Skin epidermis (tissue), 12 donors: ENCODE measurements at regions not wholly inside any gene's neighbourhood (a gene's known extent, or its start where the extent isn't known, plus 50 kb on each side); places are given as distances from the start of the nearest gene placed in this dataset.
"Not testable (repeated sequence)": the region's sequence is repeated elsewhere in the genome, so short reads cannot be mapped to it uniquely, and the experiment has no call there.

Experiments used
- H3K27ac ChIP-seq, 21 experiments: fragments of 200-600 bp; sonication (generic) in 11 of 21; one replicate each; pipeline ENCODE4 v1.5.0; 2020; ENCODE audit warnings: mild to moderate bottlenecking in 3 of 21, inconsistent platforms in 2 of 21, moderate library complexity in 2 of 21
- H3K4me3 ChIP-seq, 7 experiments: fragments of 200-600 bp; sonication (generic) in 2 of 7; one replicate each; pipeline ENCODE4 v1.5.0; 2020; ENCODE audit warnings: inconsistent platforms in 2 of 7, mild to moderate bottlenecking in 2 of 7, moderate library complexity in 1 of 7

- no peak overlapping the region for H3K27ac ChIP-seq
Measured at GRCh38 chr13:110808138-110808537, 94.6 kb downstream of the ING1 start.

DNA sequence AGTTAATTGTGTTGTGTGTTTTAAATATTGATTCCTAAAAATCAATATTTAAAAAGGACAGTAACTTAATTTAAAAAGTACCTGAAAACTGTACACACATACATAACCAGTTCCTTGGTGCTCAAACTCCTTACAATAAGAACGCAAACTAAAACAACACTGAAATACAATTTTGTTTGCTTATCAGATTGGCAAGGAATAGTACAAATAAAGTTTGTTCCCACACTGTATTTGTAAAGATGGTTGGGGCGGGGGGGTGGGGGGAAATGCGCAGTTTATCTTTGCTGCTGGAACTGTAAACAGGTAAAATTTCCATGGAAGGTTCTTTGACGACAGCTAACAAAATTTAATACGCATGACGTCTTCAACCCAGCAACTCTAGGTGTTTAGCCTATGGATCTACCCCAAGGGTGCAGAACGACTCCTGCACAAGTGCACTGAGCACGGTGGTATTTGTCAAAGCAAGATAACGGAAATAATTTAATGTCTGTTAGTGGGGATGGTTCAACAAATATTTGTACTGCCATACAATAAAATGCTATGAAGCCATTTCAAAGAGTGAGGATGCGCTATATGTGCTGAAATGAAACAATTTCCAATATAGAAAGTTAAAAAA is 96.5 kb downstream of the ING1 start:
- Histone ChIP-seq H3K27ac (no peak overlapping the region), H3K4me3 (no peak overlapping the region)

More at GRCh38 chr13:110808138-110808537, 94.6 kb downstream of the ING1 start:
- H3K4me3 ChIP-seq, result no peak overlapping the region

GRCh38 chr13:110811008-110811720 is 97.7 kb downstream of the ING1 start:
- Histone ChIP-seq H3K4me3 (no peak overlapping the region), H3K27ac (no peak overlapping the region)

DNA sequence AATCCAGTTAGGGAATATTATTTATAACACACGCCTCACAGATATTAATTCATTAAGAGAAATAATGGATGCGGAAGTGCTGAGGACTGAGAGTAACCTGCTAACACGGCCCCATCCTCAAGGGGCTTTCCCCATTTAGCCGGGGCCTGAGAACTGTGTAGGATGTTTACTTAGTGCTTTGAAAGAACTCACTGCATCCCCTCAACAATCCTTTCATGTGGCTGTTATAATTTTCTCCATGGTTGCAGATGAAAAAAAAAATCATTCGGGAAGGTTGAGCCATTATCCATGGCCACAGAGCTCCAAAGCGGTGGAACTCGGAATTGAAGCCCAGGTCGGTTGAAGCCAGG is 98.2 kb downstream of the ING1 start:
- H3K27ac ChIP-seq, result no peak overlapping the region
- H3K4me3 ChIP-seq, result no peak overlapping the region

DNA sequence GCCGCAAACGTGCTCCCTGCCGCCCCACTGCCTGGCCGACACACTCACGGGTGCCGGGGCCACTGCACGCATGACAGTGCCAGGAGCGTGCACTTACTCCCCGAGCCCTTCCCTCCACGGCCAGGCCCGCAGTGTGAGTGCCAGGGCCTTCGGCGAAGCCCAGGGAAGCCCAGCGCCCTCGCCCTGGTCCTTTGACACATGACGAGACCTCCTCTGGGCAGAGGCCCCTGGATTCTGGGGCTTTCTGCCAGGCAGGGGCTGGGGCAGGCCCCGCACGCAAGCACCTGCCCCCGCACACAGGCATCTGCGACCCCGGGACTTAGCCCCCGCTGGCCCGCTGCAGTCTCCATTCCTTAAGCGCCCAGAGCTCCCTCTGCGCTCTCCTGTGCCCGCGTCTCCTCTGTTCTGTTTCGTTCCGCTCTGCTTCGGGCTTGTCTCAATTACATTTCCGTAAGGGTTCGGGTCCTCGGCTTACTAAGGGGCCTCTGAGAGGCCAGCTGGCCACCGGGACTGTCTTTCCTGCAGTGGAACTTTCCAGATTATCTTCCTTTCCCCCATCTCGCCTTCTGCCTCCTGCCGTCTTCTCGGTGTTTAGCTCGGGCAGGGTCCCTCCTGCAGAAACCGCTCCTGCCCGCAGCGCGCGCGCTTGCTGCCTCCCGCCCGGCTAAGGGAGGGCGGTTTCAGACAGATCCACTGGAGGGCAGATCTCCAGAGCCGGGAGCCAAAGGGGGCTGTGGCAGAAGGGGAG is 98.8 kb downstream of the ING1 start:
- H3K27ac ChIP-seq, result no peak overlapping the region
- H3K4me3 ChIP-seq, result peak overlapping the region in 3 of 7 experiments; percentile 12 to 14 (median 13)

GRCh38 chr13:110812869-110813645 is 99.6 kb downstream of the ING1 start:
- Histone ChIP-seq H3K4me3 (peak overlapping the region in 3 of 7 experiments; percentile 12 to 14 (median 13)), H3K27ac (no peak overlapping the region)

GRCh38 chr13:110813646-110814624 is 100.4 kb downstream of the ING1 start:
- H3K27ac ChIP-seq, result no peak overlapping the region
- H3K4me3 ChIP-seq, result no peak overlapping the region

DNA sequence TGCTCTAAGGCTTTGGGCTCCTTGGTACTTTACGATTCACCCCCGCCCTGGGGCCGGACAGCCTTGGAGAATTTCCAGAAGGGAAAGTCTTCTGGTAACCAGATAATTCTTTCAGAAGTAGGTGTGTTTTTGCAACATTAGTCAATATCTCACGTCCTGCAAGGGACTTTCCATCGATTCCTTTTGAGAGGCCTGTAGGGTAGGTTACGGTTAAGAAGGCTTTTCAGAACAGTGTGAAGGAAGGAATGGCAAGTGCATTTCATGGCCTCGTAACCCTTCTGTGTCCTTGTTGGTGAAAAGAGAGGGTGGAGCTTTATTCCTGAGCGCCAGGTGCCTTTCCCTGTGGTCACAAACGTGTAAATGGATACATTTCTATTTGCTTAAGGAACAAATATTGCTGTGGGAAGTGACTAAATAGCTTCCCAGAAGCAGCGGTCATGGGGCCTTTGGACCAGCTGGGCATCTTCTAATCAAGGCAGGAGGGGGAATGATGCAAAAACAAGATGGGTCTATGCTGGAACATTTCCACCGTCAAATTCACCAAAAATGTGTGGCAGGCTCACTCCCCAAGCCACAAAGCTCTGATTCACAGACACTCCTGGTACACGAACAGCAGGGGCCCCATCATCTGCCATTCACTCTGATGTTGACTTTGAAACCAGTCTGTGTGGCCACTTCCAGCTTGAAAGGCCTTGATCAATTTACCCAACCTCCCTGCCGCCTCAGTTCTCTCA is 99.2 kb downstream of the ANKRD10 start:
- no peak overlapping the region for H3K27ac ChIP-seq
- no peak overlapping the region for H3K4me3 ChIP-seq

GRCh38 chr13:110816500-110816899 is 98.4 kb downstream of the ANKRD10 start:
- Histone ChIP-seq H3K27ac (no peak overlapping the region), H3K4me3 (no peak overlapping the region)

DNA sequence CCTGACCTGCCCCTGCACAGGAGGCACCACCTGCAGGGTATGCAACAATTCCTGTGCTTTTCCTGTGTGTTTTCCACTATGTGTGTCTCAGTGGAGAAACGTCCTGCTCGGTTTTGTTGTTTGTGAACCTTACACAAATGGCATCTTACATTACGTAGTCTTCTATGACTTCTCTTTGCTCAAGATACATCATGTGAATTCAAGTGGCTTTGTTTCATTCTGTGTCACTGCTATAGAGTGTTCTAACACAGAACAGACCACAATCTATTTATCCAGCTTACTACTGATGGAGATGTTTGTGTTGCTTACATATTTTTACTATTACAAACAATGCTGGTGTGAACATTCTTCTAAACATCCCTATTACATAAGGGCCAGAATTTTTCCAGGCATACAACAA is 97.7 kb downstream of the ANKRD10 start:
- Histone ChIP-seq H3K27ac (no peak overlapping the region), H3K4me3 (no peak overlapping the region)

DNA sequence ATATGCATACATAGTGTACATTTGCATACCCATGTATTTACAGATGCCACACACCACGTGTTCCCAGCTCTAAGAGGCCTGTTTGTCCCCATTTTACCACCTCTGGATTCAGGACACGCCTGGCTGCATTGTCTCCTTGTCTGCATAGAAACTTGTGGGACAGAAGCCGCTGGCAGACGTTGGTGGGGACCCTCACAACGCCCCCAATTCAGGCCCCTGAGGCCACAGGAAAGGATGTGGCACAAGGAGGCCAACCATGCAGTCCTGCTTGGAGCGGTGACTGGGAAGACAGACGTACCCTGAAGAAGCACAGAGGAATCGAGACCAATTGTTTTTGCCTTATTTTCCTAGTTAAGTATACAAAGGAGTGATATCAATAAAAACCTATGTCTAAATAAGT is 96.1 kb downstream of the ANKRD10 start:
- Histone ChIP-seq H3K27ac (no peak overlapping the region), H3K4me3 (no peak overlapping the region)

DNA sequence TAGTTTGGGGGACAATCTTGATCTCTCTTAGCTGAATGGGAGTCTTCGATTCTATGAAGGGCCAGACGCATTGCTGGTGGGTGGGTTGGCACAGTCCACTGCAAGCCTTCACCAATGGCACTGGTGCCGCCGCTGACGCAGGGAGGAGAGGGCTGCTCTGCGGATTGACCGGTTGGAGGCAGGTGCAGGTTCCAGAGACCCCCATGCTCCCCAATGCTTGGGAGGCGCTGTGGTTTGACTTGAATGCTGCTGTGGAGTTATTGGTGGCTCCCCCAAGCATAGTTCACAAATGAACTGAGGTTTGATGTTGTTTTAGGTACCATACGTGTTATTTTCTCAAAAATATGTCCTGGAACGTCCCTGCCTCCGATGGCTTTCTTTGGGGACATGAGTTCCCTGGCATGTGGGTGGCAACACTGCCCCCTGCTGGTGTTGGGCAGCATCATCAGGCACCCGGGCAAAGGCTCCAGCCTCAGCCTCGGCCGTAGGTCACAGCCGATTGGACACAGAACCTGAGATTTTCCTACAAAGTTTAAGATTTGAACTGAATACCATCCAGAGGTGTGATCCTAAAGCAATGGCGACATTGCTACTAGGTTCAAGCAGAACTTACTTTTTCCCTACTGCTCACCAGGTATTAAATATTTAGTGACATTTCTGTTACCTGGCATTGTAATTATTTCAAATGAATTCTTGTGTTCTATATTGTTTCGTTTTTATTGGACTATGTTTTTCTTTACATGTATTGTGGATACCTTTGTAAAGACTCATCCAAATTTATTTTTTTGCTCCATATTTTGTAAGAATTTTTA is 95.5 kb downstream of the ANKRD10 start:
- Histone ChIP-seq H3K27ac (no peak overlapping the region), H3K4me3 (no peak overlapping the region)

- no peak overlapping the region for H3K4me3 ChIP-seq
- no peak overlapping the region for H3K27ac ChIP-seq
Measured at GRCh38 chr13:110820322-110820721, 94.5 kb downstream of the ANKRD10 start.

DNA sequence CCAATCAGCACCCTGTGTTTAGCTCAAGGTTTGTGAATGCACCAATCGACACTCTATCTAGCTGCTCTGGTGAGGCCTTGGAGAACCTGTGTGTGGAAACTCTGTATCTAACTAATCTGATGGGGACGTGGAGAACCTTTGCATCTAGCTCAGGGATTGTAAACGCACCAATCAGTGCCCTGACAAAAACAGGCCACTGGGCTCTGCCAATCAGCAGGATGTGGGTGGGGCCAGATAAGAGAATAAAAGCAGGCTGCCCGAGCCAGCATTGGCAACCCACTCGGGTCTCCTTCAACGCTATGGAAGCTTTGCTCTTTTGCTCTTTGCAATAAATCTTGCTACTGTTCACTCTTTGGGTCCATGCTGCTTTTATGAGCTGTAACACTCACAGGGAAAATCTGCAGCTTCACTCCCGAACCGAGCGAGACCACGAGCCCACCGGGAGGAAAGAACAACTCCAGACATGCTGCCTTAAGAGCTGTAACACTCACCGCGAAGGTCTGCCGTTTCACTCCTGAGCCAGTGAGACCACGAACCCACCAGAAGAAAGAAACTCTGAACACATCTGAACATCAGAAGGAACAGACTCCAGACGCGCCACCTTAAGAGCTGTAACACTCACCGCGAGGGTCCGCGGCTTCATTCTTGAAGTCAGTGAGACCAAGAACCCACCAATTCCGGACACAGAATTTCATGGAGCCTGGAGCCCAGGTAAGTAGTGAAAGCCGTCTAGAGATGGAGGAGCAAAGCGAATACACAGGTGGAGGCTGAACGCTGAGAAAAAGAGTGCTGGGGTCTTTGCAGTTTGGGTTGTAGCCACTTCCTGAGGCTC is 92.8 kb downstream of the ANKRD10 start:
- not testable (repeated sequence) for H3K4me3 ChIP-seq, H3K27ac ChIP-seq

DNA sequence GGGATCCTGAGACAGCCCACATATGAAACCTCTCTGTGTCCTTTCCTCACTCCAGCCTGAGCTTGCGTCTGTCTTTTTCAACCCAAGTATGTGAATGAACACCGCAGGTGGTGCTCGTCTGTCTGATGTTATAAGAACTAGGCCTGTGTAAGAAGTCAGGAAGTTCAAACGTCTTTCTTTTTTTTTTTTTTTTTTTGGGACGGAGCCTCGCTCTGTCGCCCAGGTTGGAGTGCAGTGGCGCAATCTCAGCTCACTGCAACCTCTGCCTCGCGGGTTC is 92.3 kb downstream of the ANKRD10 start:
- H3K27ac ChIP-seq, result no peak overlapping the region
- H3K4me3 ChIP-seq, result no peak overlapping the region

DNA sequence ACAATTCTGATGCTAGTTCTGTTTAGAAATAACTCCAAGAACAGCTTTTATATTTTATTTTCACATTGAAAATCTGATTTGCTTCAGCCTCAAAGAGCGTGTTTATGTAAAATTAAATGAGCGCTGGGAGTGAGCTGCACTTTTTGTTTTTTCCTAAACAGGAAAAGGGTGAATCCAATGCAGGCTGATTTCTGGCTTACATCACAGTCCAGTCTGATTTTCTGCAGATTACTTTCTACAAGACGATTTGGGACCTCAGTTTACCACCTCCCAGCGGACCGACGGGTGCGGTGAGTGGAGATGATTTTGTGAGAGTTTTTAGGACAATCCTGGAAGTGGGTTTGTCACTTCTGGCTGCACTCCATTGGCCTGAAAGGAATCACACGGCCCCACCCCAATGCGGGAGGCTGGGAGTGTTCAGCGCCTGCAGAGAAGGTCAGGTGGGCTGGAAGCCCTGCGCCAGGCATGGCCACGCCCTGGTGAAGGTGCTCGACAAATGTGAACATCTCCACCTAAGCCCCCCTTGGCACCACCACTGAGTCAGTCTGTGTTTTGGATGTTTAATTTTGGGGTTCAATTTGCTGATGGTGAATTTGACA is 90.1 kb downstream of the ANKRD10 start:
- H3K27ac ChIP-seq, result no peak overlapping the region
- no peak overlapping the region for H3K4me3 ChIP-seq

DNA sequence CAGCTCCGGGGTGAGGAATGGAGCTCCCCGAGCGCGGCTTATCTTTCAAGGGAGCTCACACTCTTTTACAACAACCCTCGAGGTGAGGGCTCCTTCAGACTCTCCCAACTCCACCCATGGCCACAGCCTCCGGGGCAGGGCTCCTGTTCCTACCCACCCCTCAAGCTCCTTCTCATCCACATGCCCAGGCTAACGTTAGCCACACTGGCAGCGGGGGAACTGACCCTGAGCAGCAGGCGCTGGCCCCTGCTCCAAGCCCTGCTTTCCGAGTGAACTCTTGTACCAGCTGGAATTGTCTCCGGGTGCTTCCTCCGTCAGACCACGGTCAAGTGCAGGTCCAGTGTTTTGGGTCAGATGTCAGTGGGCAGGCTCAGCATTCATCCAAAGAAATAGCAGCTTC is 89.4 kb downstream of the ANKRD10 start:
- Histone ChIP-seq H3K27ac (no peak overlapping the region), H3K4me3 (no peak overlapping the region)
